H1 (cell line): ENCODE measurements at regions not wholly inside any gene's neighbourhood (a gene's known extent, or its start where the extent isn't known, plus 50 kb on each side); places are given as distances from the start of the nearest gene placed in this dataset.

Experiments
- CTCF ChIA-PET: fragments of 300-600 bp; sonication (Branson Sonifier 250); formaldehyde crosslinking; loops from one replicate; lab custom pipeline; 2021; ENCODE audit not compliant: partially characterized antibody; lab: Charles Lee
- POLR2A ChIA-PET: fragments of 300-600 bp; sonication (Branson Sonifier 250); formaldehyde crosslinking; loops from one replicate; lab custom pipeline; 2021; ENCODE audit warnings: inconsistent platforms; ENCODE audit not compliant: partially characterized antibody; lab: Charles Lee
- DNase-seq, 2 experiments: peaks; one replicate each; pipeline versions ENCODE4 v3.0.0 to v3.0.0-alpha.2; 2010 to 2022; ENCODE audit warnings: low spot score in 2 of 2, low read depth in 1 of 2, mixed read lengths in 1 of 2
- FAIRE-seq: peaks from 2 replicates; lab custom pipeline; 2011; peaks lifted over from hg19 to GRCh38; lab: Jason Lieb, UNC
- H2AFZ ChIP-seq: 2 replicates; pipeline ENCODE4 v1.8.1; 2012; ENCODE audit warnings: low read length, inconsistent platforms
- H2AK5ac ChIP-seq: 2 replicates; pipeline ENCODE4 v1.6.1; 2013; ENCODE audit warnings: low read depth, low read length
- H2BK120ac ChIP-seq: replicated peaks from 2 replicates; pipeline ENCODE3; 2013; ENCODE audit warnings: low read depth, low read length, inconsistent platforms
- H2BK12ac ChIP-seq: 2 replicates; pipeline ENCODE4 v1.6.1; 2013; ENCODE audit warnings: low read depth, low read length
- H2BK15ac ChIP-seq: 2 replicates; pipeline ENCODE4 v1.6.1; 2013; ENCODE audit warnings: low read length
- H2BK20ac ChIP-seq: 2 replicates; pipeline ENCODE4 v1.6.1; 2013; ENCODE audit warnings: low read length
- H2BK5ac ChIP-seq: 2 replicates; pipeline ENCODE4 v1.6.1; 2013; ENCODE audit warnings: low read depth, low read length
- H3K14ac ChIP-seq: 2 replicates; pipeline ENCODE4 v1.6.1; 2013; ENCODE audit warnings: inconsistent platforms; ENCODE audit not compliant: insufficient read length
- H3K18ac ChIP-seq: 2 replicates; pipeline ENCODE4 v1.6.1; 2013; ENCODE audit warnings: low read length; ENCODE audit errors: extremely low read depth
- H3K23ac ChIP-seq: 2 replicates; pipeline ENCODE4 v1.6.1; 2013; ENCODE audit warnings: inconsistent platforms; ENCODE audit not compliant: insufficient read length
- H3K23me2 ChIP-seq: 2 replicates; pipeline ENCODE4 v1.6.1; 2013; ENCODE audit warnings: low read depth, low read length
- H3K27ac ChIP-seq: 2 replicates; pipeline ENCODE4 v1.6.1; 2011; ENCODE audit warnings: low read depth, low read length, inconsistent platforms
- H3K27me3 ChIP-seq, 4 experiments: replicated peaks in 1 of 4; 1 replicate in 1 of 4; 2 replicates in 3 of 4; pipeline versions ENCODE4 v1.6.1 to v1.8.1; 2011 to 2013; ENCODE audit warnings: low read length in 3 of 4, mild to moderate bottlenecking in 3 of 4, inconsistent platforms in 2 of 4, mixed read lengths in 2 of 4, moderate library complexity in 1 of 4; ENCODE audit not compliant: control insufficient read depth in 3 of 4, insufficient read depth in 3 of 4; ENCODE audit errors: extremely low read depth in 1 of 4
- H3K36me3 ChIP-seq, 4 experiments: 2 replicates each; pipeline versions ENCODE4 v1.6.1 to v1.8.1; 2011 to 2013; ENCODE audit warnings: mild to moderate bottlenecking in 4 of 4, low read length in 3 of 4, moderate library complexity in 2 of 4, control low read depth in 1 of 4, inconsistent platforms in 1 of 4; ENCODE audit not compliant: insufficient read depth in 4 of 4, control insufficient read depth in 2 of 4
- H3K4ac ChIP-seq: replicated peaks from 2 replicates; pipeline ENCODE3; 2013; ENCODE audit warnings: low read length, low read depth, mixed read lengths, inconsistent platforms; ENCODE audit not compliant: insufficient read length
- H3K4me1 ChIP-seq, 4 experiments: replicated peaks in 1 of 4; 1 replicate in 1 of 4; 2 replicates in 3 of 4; pipeline versions ENCODE4 v1.6.1 to v1.8.1; 2011 to 2013; ENCODE audit warnings: low read length in 3 of 4, inconsistent platforms in 2 of 4, mixed read lengths in 1 of 4; ENCODE audit not compliant: insufficient read depth in 4 of 4, control insufficient read depth in 3 of 4
- H3K4me2 ChIP-seq, 2 experiments: 2 replicates each; pipeline versions ENCODE4 v1.6.1 to v1.8.1; 2011 to 2013; ENCODE audit warnings: low read depth in 2 of 2, low read length in 2 of 2, control low read depth in 1 of 2, inconsistent platforms in 1 of 2, mild to moderate bottlenecking in 1 of 2; ENCODE audit not compliant: insufficient read depth in 1 of 2
- H3K4me3 ChIP-seq, 4 experiments: fragments of 200-600, 300-600 bp in 1 of 4; sonication (generic), shearing (Covaris generic), sonication (Bioruptor Twin) in 1 of 4; 2 replicates each; pipeline versions ENCODE4 v1.5.1 to v1.8.1; 2011 to 2016; ENCODE audit warnings: low read length in 4 of 4, low read depth in 3 of 4, control low read depth in 2 of 4, inconsistent platforms in 2 of 4, mild to moderate bottlenecking in 2 of 4, mixed read lengths in 1 of 4, moderate library complexity in 1 of 4; ENCODE audit not compliant: insufficient read depth in 2 of 4; ENCODE audit errors: extremely low read depth in 1 of 4
- H3K56ac ChIP-seq: replicated peaks from 2 replicates; pipeline ENCODE3; 2013; ENCODE audit warnings: low read depth, mild to moderate bottlenecking, mixed read lengths, low read length, inconsistent platforms; ENCODE audit not compliant: insufficient read length
- H3K79me1 ChIP-seq: 2 replicates; pipeline ENCODE4 v1.6.1; 2013; ENCODE audit warnings: low read depth, low read length, control low read depth
- H3K79me2 ChIP-seq, 2 experiments: 2 replicates each; pipeline versions ENCODE4 v1.6.1 to v1.8.1; 2012 to 2013; ENCODE audit warnings: low read length in 2 of 2, mild to moderate bottlenecking in 2 of 2, inconsistent platforms in 1 of 2; ENCODE audit not compliant: insufficient read depth in 2 of 2, control insufficient read depth in 1 of 2
- H3K9ac ChIP-seq, 4 experiments: replicated peaks in 1 of 4; 1 replicate in 1 of 4; 2 replicates in 3 of 4; pipeline versions ENCODE4 v1.6.1 to v1.8.1; 2011 to 2013; ENCODE audit warnings: low read depth in 3 of 4, low read length in 3 of 4, control low read depth in 2 of 4, mild to moderate bottlenecking in 2 of 4, moderate library complexity in 2 of 4, inconsistent platforms in 1 of 4; ENCODE audit errors: extremely low read depth in 1 of 4
- H3K9me3 ChIP-seq, 2 experiments: 2 replicates each; pipeline versions ENCODE4 v1.6.1 to v1.8.1; 2012 to 2013; ENCODE audit warnings: mild to moderate bottlenecking in 2 of 2, moderate library complexity in 2 of 2, control low read depth in 1 of 2, inconsistent platforms in 1 of 2, low read depth in 1 of 2, low read length in 1 of 2, mixed read lengths in 1 of 2; ENCODE audit not compliant: insufficient read depth in 2 of 2
- H4K20me1 ChIP-seq, 2 experiments: replicated peaks in 1 of 2; 2 replicates each; pipeline versions ENCODE3 to v1.8.1; 2011 to 2013; ENCODE audit warnings: inconsistent platforms in 2 of 2, low read length in 2 of 2, mild to moderate bottlenecking in 1 of 2; ENCODE audit not compliant: insufficient read depth in 2 of 2, control insufficient read depth in 1 of 2
- H4K5ac ChIP-seq: 2 replicates; pipeline ENCODE4 v1.6.1; 2013; ENCODE audit warnings: low read length, low read depth, mixed read lengths, inconsistent platforms; ENCODE audit not compliant: insufficient read length
- H4K8ac ChIP-seq: 2 replicates; pipeline ENCODE4 v1.8.0; 2013; ENCODE audit warnings: mild to moderate bottlenecking, moderate library complexity, low read length, inconsistent platforms; ENCODE audit not compliant: insufficient read depth; ENCODE audit errors: extremely low read depth
- H4K91ac ChIP-seq: replicated peaks from 2 replicates; pipeline ENCODE3; 2013; ENCODE audit warnings: low read length, mixed read lengths, inconsistent platforms; ENCODE audit not compliant: insufficient read length
- CEBPB ChIP-seq: IDR thresholded peaks from 2 replicates; pipeline ENCODE4 v1.6.1; 2012; ENCODE audit warnings: low read depth, low read length
- E2F6 ChIP-seq: IDR thresholded peaks from 2 replicates; pipeline ENCODE4 v1.6.1; 2012; ENCODE audit warnings: inconsistent platforms
- JUN ChIP-seq: IDR thresholded peaks from 2 replicates; pipeline ENCODE4 v1.6.1; 2011; ENCODE audit warnings: low read depth, mild to moderate bottlenecking, improper control_type of control experiment, low read length
- USF2 ChIP-seq: IDR thresholded peaks from 2 replicates; pipeline ENCODE4 v1.6.1; 2011; ENCODE audit warnings: low read length, improper control_type of control experiment
- WGBS, 2 experiments: shearing (Covaris generic) in 1 of 2; methylation state at CpG; one replicate each; pipeline versions ENCODE4 v1.1.6 to v1.1.7; 2013 to 2015; ENCODE audit warnings: low lambda C conversion rate in 2 of 2, mixed read lengths in 2 of 2, inconsistent platforms in 1 of 2, low coverage in 1 of 2, missing lambda C conversion rate in 1 of 2; ENCODE audit not compliant: insufficient replicate concordance in 2 of 2, insufficient coverage in 1 of 2, insufficient read length in 1 of 2; ENCODE audit errors: extremely low coverage in 1 of 2, missing lambda C conversion rate in 1 of 2; 5-methylcytosine and 5-hydroxymethylcytosine counted together

- no peak overlapping the region for H3K4me2 ChIP-seq
These were observed 893.7 kb upstream of the SLIT2 start for GRCh38 chr4:19358015-19358414.

More at GRCh38 chr4:19358015-19358414, 893.7 kb upstream of the SLIT2 start:
- no peak overlapping the region for H3K4me3 ChIP-seq
- no peak overlapping the region for H2BK12ac ChIP-seq
- no peak overlapping the region for H3K4ac ChIP-seq
- no peak overlapping the region for H2BK20ac ChIP-seq
- no peak overlapping the region for H2BK5ac ChIP-seq
- no peak overlapping the region for H3K56ac ChIP-seq
- TF ChIP-seq JUN: no peak
- 0 out of 2 replicates have a peak, but pooled peaks have one; percentile 1 for TF ChIP-seq CEBPB
- no peak for TF ChIP-seq USF2
- TF ChIP-seq E2F6: no peak
- TF ChIP-seq, all 59 proteins: peak for 1
- Histone ChIP-seq H3K79me1 (no peaks in the 10 kb centered on the region), H4K8ac (no peak overlapping the region), H3K23ac (no peak overlapping the region), H3K27ac (no peak overlapping the region), H3K23me2 (no peaks in the 10 kb centered on the region), H2BK15ac (no peak overlapping the region), H3K9me3 (no peaks in the 10 kb centered on the region), H3K9ac (no peak overlapping the region), H4K20me1 (no peaks in the 10 kb centered on the region), H4K91ac (no peak overlapping the region), H3K79me2 (no peaks in the 10 kb centered on the region), H3K18ac (no peak overlapping the region), H3K27me3 (no peaks in the 10 kb centered on the region), H3K14ac (no peak overlapping the region), H3K36me3 (no peaks in the 10 kb centered on the region), H2AFZ (no peak overlapping the region), H2BK120ac (no peak overlapping the region), H2AK5ac (no peak overlapping the region), H3K4me1 (no peaks in the 10 kb centered on the region), H4K5ac (no peak overlapping the region)
- DNase-seq: no peak
- no peak for FAIRE-seq
- ChIA-PET POLR2A (no interaction called here), CTCF (no interaction called here)
- 80% methylated on average over 2 of the region's 2 CpGs; no CpG with 5 or more reads in 1 of the 2 experiments for WGBS, 2 experiments
